Immature natural killer cell (primary cell): ENCODE measurements at regions not wholly inside any gene's neighbourhood (a gene's known extent, or its start where the extent isn't known, plus 50 kb on each side); places are given as distances from the start of the nearest gene placed in this dataset.

Experiments used
- DNase-seq, 3 donors: peaks; one replicate each; pipeline ENCODE4 v3.0.0; 2022; ENCODE audit warnings: mixed read lengths in 1 of 3
- H3K27ac Mint-ChIP-seq, 6 donors: one replicate each; pipeline ENCODE4 v1.8.0; 2020; ENCODE audit warnings: mixed read lengths in 6 of 6, mild to moderate bottlenecking in 5 of 6, inconsistent platforms in 4 of 6, moderate library complexity in 3 of 6
- H3K27me3 Mint-ChIP-seq, 3 donors: one replicate each; pipeline ENCODE4 v1.8.0; 2020 to 2021; ENCODE audit warnings: low read depth in 3 of 3, mild to moderate bottlenecking in 3 of 3, mixed read lengths in 3 of 3, moderate library complexity in 3 of 3, inconsistent platforms in 1 of 3
- H3K36me3 Mint-ChIP-seq, 3 donors: one replicate each; pipeline ENCODE4 v1.8.0; 2020; ENCODE audit warnings: mixed read lengths in 3 of 3, inconsistent platforms in 2 of 3, mild to moderate bottlenecking in 2 of 3
- H3K4me1 Mint-ChIP-seq, 2 donors: one replicate each; pipeline ENCODE4 v1.8.0; 2020; ENCODE audit warnings: inconsistent platforms in 2 of 2, mild to moderate bottlenecking in 2 of 2, mixed read lengths in 2 of 2, moderate library complexity in 1 of 2
- H3K4me3 Mint-ChIP-seq, 5 donors: one replicate each; pipeline ENCODE4 v1.8.0; 2020; ENCODE audit warnings: mild to moderate bottlenecking in 5 of 5, mixed read lengths in 5 of 5, inconsistent platforms in 3 of 5, moderate library complexity in 3 of 5
- H3K9me3 Mint-ChIP-seq, 6 donors: one replicate each; pipeline ENCODE4 v1.8.0; 2020; ENCODE audit warnings: mild to moderate bottlenecking in 6 of 6, mixed read lengths in 6 of 6, inconsistent platforms in 4 of 6, moderate library complexity in 3 of 6

GRCh38 chr5:68482199-68482598, 266.6 kb downstream of the PIK3R1 start:
- Mint-ChIP-seq H3K4me3 (no peak overlapping the region), H3K27me3 (peaks cover 2 to 4% (median 2%) of the 10 kb centered on the region in 3 donors), H3K36me3 (no peaks in the 10 kb centered on the region), H3K9me3 (no peaks in the 10 kb centered on the region), H3K4me1 (no peaks in the 10 kb centered on the region), H3K27ac (no peak overlapping the region)
- no peak for DNase-seq

DNA sequence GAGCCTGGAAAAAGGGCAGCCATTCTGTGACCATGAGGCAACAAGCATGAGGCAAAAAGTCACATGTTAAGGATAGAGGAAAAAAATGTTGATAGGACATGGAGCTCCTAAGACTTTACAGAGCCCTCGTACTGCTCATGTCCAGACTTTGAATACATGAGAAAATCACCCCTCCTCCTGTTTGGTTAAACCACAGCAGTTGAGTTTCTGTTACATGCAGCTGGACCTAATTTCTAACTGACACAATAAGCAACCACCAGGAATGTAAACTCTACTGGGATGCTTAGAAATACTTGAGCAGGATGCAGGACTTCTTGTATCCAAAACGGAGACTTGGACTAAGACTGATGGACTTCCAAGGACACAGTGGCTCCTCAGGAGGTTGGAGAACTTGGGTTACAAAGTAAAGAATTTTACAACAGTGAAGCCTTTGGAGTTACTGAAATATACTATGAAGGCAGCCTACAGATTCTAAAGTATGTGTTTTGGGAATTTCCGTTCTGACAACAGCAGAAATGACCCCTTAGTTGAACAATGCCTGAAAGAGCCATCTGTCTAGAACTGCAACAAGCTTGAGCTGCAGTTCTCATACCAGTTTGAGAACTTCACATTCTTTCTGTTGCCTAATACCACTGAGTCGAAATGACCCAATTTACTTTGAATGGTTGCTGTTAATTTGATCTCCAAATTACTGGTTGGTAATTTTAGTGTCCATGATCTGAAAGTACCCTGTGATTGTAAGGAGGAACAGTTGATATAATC, 268.9 kb downstream of the PIK3R1 start:
- Mint-ChIP-seq H3K36me3 (no peaks in the 10 kb centered on the region), H3K4me3 (no peak overlapping the region), H3K9me3 (peaks cover 0 to 5% (median 0%) of the 10 kb centered on the region in 6 donors), H3K4me1 (no peaks in the 10 kb centered on the region), H3K27ac (no peak overlapping the region), H3K27me3 (peaks cover 2 to 5% (median 4%) of the 10 kb centered on the region in 3 donors)
- DNase-seq: no peak

DNA sequence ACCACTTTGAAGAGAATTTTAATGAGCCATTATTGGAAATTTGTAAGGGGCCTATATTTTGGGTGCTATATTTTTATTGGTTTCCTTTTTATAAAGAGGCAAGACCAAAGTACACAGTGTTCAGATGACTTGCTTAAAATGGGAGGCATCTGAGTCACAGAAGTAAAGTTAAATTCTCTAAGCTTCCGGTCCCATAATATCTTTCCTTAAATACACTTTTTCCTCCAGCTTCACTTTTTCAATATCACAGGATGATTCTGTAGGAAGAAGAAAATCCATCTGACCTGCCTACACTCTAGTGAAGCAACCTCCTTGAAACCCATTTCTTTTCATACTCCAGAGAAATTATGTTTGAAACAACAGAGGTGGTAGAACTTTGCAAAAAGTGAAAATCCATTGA, 274.0 kb downstream of the PIK3R1 start:
- Mint-ChIP-seq H3K27me3 (peaks cover 5 to 6% (median 5%) of the 10 kb centered on the region in 3 donors), H3K4me1 (no peaks in the 10 kb centered on the region), H3K27ac (no peak overlapping the region), H3K9me3 (peaks cover 0 to 6% (median 0%) of the 10 kb centered on the region in 6 donors), H3K36me3 (no peaks in the 10 kb centered on the region), H3K4me3 (no peak overlapping the region)
- no peak for DNase-seq

- Mint-ChIP-seq H3K36me3 (no peaks in the 10 kb centered on the region), H3K9me3 (peaks cover 0 to 6% (median 0%) of the 10 kb centered on the region in 6 donors), H3K27me3 (peaks cover 5 to 6% (median 5%) of the 10 kb centered on the region in 3 donors), H3K4me3 (no peak overlapping the region), H3K27ac (no peak overlapping the region), H3K4me1 (no peaks in the 10 kb centered on the region)
- DNase-seq: no peak
Observed at GRCh38 chr5:68490406-68490805, 274.9 kb downstream of the PIK3R1 start.

- no peaks in the 10 kb centered on the region for H3K4me1 Mint-ChIP-seq
- H3K36me3 Mint-ChIP-seq: peaks cover 8 to 15% (median 11%) of the 10 kb centered on the region in 3 donors
- H3K27ac Mint-ChIP-seq: no peak overlapping the region
- no peak overlapping the region for H3K4me3 Mint-ChIP-seq
- H3K27me3 Mint-ChIP-seq: peaks cover 0 to 4% (median 4%) of the 10 kb centered on the region in 3 donors
- DNase-seq: no peak
- H3K9me3 Mint-ChIP-seq: peaks cover 5 to 27% (median 10%) of the 10 kb centered on the region in 6 donors
Observed at GRCh38 chr5:68494771-68495170, 279.2 kb downstream of the PIK3R1 start.

DNA sequence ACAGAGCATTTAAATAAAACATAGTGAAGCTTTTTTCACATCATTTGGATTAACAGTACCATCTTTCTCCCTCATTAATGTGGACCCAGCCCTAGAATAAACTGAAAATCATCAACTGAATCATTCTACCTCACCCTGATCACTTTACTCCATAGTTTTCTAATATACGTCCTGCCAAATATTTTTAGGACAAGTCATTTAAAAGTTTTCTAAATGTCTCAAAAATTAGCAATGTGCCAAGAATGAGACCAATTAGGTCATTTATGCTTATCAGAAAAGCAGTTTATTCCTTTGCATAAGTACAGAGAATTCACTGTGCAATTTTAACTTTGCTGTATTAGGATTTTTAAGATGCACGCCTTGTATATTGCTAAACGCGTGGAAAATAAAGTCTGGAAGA, 284.4 kb downstream of the PIK3R1 start:
- no peaks in the 10 kb centered on the region for H3K4me1 Mint-ChIP-seq
- H3K4me3 Mint-ChIP-seq: no peak overlapping the region
- H3K9me3 Mint-ChIP-seq: peaks cover 5 to 27% (median 13%) of the 10 kb centered on the region in 6 donors
- H3K36me3 Mint-ChIP-seq: peaks cover 8 to 15% (median 11%) of the 10 kb centered on the region in 3 donors
- peaks cover 0 to 9% (median 0%) of the 10 kb centered on the region in 3 donors for H3K27me3 Mint-ChIP-seq
- H3K27ac Mint-ChIP-seq: no peak overlapping the region
- DNase-seq: no peak

- H3K27ac Mint-ChIP-seq: no peak overlapping the region
- H3K4me3 Mint-ChIP-seq: no peak overlapping the region
- peaks cover 0 to 9% (median 0%) of the 10 kb centered on the region in 3 donors for H3K27me3 Mint-ChIP-seq
- no peaks in the 10 kb centered on the region for H3K4me1 Mint-ChIP-seq
- H3K9me3 Mint-ChIP-seq: peaks cover 5 to 27% (median 12%) of the 10 kb centered on the region in 6 donors
- H3K36me3 Mint-ChIP-seq: peaks cover 8 to 15% (median 11%) of the 10 kb centered on the region in 3 donors
- no peak for DNase-seq
Observed at GRCh38 chr5:68500813-68501212, 285.3 kb downstream of the PIK3R1 start.

DNA sequence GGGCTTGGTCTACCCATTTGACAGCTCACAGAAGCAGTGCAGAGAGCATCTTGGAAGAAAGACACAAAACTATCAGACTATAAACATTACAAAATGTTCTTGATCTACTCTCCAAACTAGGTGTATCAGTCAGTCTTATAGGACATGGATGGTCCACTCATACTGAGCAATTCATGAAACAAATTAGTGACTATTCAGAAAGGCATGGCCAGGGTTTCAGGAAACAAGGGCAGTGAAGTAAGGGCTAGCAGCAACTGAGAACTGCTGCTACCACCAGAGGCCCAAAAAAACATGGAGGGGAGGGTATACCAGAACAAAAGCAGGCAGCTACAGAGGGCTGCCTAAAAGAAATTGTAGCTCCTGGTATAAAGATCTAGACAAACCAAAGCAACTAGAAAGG, 287.0 kb downstream of the PIK3R1 start:
- H3K36me3 Mint-ChIP-seq: peaks cover 4 to 9% (median 5%) of the 10 kb centered on the region in 3 donors
- DNase-seq: no peak
- H3K4me1 Mint-ChIP-seq: no peaks in the 10 kb centered on the region
- H3K9me3 Mint-ChIP-seq: peaks cover 0 to 18% (median 6%) of the 10 kb centered on the region in 6 donors
- no peak overlapping the region for H3K4me3 Mint-ChIP-seq
- peaks cover 0 to 9% (median 0%) of the 10 kb centered on the region in 3 donors for H3K27me3 Mint-ChIP-seq
- H3K27ac Mint-ChIP-seq: no peak overlapping the region

DNA sequence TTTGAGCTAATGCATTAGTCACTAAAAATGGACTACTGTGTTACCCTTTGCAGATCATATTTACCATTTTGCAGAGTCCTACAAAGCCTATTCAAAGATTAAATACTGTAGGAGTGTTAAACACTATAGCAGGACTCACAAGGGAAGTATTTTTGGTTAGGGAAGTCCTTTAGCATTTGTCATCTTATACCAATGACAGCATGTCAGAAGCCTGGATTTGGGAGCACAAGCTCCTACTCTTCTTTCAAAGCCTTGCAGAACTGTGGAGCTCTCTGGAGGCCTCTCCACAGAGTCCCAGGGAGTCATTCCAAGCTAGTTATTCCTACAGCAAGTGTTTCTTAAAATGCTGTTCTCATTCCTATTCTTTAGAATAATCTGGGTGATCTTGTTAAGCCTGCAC, 288.8 kb downstream of the PIK3R1 start:
- Mint-ChIP-seq H3K36me3 (no peaks in the 10 kb centered on the region), H3K4me3 (no peak overlapping the region), H3K9me3 (peaks cover 0 to 4% (median under 1%) of the 10 kb centered on the region in 6 donors), H3K27me3 (peaks cover 0 to 9% (median 0%) of the 10 kb centered on the region in 3 donors), H3K27ac (no peak overlapping the region), H3K4me1 (no peaks in the 10 kb centered on the region)
- DNase-seq: no peak

DNA sequence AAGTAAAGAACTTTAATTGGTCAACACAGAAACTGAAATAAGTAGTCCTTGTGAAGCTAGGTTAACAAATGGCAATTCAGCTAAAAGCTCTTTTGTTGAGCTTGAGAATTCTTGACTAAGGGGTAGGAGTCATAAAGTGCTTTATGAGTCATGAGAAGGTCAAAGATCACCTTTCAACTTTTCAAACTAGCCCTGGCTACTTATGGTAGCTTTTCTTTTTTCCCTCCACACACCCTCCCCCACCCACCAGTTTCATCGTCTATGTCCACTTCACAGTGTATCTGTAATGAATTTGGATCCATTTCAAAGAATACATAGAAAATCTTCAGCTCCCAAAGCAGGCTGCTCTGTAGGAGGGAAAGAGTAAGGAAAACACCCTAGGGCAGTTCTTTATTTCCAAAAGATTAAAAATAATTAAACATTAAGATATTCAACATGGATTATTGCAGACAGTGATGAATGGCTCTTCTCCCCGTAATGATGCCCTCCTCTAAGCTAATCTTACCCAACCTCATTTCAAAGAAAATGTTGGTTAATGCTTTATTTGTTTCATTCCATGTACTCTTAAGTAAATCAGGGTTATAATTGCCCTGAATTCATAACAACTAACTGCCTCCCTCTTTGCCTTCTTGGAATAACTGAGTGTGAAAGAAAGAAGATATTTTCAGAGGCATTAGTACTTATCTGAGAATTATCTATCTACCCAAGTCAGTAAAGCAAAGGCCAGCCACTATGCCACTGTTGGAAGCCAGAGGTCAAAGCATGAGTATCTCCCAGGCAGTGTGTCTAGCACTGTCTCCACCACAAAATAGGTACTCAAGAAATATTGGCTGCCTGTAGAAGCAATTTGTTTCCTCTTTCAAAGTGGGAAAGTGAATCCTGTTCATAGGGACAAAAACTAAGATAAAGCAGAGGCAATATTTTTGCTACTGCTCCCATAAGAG, 290.6 kb downstream of the PIK3R1 start:
- Mint-ChIP-seq H3K9me3 (peaks cover 0 to 2% (median 0%) of the 10 kb centered on the region in 6 donors), H3K27me3 (peaks cover 0 to 9% (median 3%) of the 10 kb centered on the region in 3 donors), H3K4me3 (no peak overlapping the region), H3K4me1 (no peaks in the 10 kb centered on the region), H3K27ac (no peak overlapping the region), H3K36me3 (no peaks in the 10 kb centered on the region)
- no peak for DNase-seq

DNA sequence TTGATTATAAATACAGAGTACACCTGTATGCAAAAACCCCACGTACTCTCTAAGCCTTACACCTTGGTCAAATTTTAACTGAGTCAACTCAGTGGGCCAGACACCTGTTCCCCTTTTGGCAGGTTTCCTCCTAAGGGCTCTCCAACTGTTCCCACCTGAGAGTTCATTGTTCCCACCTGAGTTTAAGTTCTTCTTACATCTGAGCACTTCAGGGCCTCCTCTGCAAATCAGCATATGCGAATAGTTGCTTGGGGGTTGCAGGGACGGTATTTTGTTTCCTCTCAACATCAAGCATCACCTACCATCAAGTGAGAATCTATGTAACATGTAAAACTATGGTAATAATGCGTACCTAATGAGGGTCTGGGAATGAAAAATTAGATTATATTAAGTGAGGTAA, 300.0 kb downstream of the PIK3R1 start:
- no peaks in the 10 kb centered on the region for H3K9me3 Mint-ChIP-seq
- H3K4me1 Mint-ChIP-seq: no peaks in the 10 kb centered on the region
- peaks cover 0 to 4% (median 4%) of the 10 kb centered on the region in 3 donors for H3K27me3 Mint-ChIP-seq
- H3K27ac Mint-ChIP-seq: no peak overlapping the region
- no peaks in the 10 kb centered on the region for H3K36me3 Mint-ChIP-seq
- DNase-seq: no peak
- H3K4me3 Mint-ChIP-seq: no peak overlapping the region

DNA sequence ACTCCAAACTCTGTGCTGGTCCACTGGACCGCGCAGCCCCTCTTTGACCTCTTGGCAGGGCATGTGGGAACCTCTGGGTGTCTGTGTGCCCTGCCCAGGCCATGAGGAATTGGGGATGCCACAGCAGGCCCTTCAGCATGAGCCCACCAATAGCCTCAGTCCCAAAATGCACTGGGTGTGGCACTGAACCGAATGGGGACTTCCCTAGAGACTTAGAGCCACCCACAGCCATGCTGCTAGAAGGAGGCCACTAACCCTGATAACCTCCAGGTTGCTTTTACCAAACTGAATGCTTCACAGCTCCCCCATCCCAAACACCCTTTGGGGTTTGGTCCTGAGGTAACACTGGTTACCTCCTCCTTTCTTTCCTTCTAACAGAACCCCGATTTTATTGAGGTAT, 302.7 kb downstream of the PIK3R1 start:
- DNase-seq: no peak
- Mint-ChIP-seq H3K36me3 (no peaks in the 10 kb centered on the region), H3K4me3 (no peak overlapping the region), H3K27me3 (peaks cover 0 to 4% (median 2%) of the 10 kb centered on the region in 3 donors), H3K27ac (no peak overlapping the region), H3K9me3 (no peaks in the 10 kb centered on the region), H3K4me1 (no peaks in the 10 kb centered on the region)

DNA sequence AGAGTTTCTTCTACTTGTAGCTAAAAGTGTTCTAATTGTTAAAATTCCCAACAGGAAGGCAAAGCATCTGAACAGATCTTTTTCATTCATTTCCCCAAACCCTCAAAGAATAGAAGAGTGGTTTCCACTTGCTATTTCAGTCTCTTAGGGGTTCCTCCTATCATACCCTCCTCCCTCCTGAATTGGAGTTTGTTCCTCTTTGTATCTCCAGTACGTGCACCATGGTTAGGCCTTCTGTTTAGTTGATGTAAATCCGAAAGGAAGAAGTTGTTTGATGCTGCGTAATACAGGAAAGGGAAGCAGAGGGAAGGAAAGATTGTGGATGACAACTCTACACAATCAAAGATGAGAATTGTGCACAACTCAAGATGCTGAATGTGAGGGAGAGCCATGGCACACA, 303.6 kb downstream of the PIK3R1 start:
- DNase-seq: no peak
- H3K9me3 Mint-ChIP-seq: no peaks in the 10 kb centered on the region
- H3K27ac Mint-ChIP-seq: no peak overlapping the region
- no peak overlapping the region for H3K4me3 Mint-ChIP-seq
- peaks cover 0 to 4% (median 2%) of the 10 kb centered on the region in 3 donors for H3K27me3 Mint-ChIP-seq
- no peaks in the 10 kb centered on the region for H3K4me1 Mint-ChIP-seq
- no peaks in the 10 kb centered on the region for H3K36me3 Mint-ChIP-seq

DNA sequence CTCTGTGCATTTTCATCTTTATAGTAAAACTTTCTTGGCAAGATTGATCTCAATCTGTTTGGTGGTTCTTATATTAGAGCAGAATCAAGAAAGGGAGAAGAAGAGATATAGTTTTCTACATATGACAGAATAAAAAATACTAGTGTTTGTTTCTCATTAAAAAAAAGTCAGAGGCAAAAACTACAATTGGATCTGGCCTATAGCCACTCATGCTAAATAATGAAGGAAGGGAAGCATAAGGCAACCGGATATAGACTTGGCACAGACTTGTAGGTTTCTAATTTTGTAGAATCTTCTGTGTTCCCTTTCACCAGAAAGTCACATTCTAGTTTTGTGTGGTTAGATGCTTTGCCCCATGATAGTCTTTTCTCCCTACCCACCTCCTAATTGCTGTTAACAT, 306.2 kb downstream of the PIK3R1 start:
- Mint-ChIP-seq H3K9me3 (no peaks in the 10 kb centered on the region), H3K27me3 (peaks cover 0 to 7% (median 4%) of the 10 kb centered on the region in 3 donors), H3K27ac (no peak overlapping the region), H3K36me3 (no peaks in the 10 kb centered on the region), H3K4me1 (no peaks in the 10 kb centered on the region), H3K4me3 (no peak overlapping the region)
- DNase-seq: no peak
